MCF 10A (cell line): ENCODE measurements at regions not wholly inside any gene's neighbourhood (a gene's known extent, or its start where the extent isn't known, plus 50 kb on each side); places are given as distances from the start of the nearest gene placed in this dataset.
A peak's percentile ranks its signal among the peaks of the same experiment; 100 is the strongest.
"Not testable (repeated sequence)": the region's sequence is repeated elsewhere in the genome, so short reads cannot be mapped to it uniquely, and the experiment has no call there.

Experiments used
- BruUV-seq: library from RNA; stranded (reverse); fragments of 400-500 nt; replicated peaks from 2 replicates; lab custom pipeline; 2021; lab: Mats Ljungman, UMichigan
- CTCF ChIA-PET: fragments of 300-600 bp; sonication (Branson Sonifier 250); formaldehyde crosslinking; extraction: SDS; loops from one replicate; lab custom pipeline; 2021; ENCODE audit warnings: antibody characterized with exemption, inconsistent platforms; lab: Yijun Ruan, JAX
- POLR2A ChIA-PET: fragments of 300-600, 350-650 bp; sonication (Branson Sonifier 250); formaldehyde crosslinking; extraction: SDS; loops from one replicate; lab custom pipeline; 2020; ENCODE audit warnings: antibody characterized with exemption, inconsistent platforms; lab: Yijun Ruan, JAX
- DNase-seq: peaks from one replicate; pipeline ENCODE4 v3.0.0-alpha.2; 2018; ENCODE audit not compliant: unreplicated experiment
- H3K27ac Mint-ChIP-seq: one replicate; pipeline ENCODE4 v1.8.0; 2022; ENCODE audit warnings: mild to moderate bottlenecking, low read depth, mixed read lengths; ENCODE audit not compliant: unreplicated experiment
- H3K27me3 Mint-ChIP-seq: one replicate; pipeline ENCODE4 v1.8.0; 2022; ENCODE audit warnings: mixed read lengths; ENCODE audit not compliant: insufficient read depth, unreplicated experiment
- H3K36me3 Mint-ChIP-seq: one replicate; pipeline ENCODE4 v1.8.0; 2022; ENCODE audit warnings: mild to moderate bottlenecking, moderate library complexity, mixed read lengths; ENCODE audit not compliant: insufficient read depth, unreplicated experiment
- H3K4me1 Mint-ChIP-seq: one replicate; pipeline ENCODE4 v1.8.0; 2022; ENCODE audit warnings: mixed read lengths; ENCODE audit not compliant: insufficient read depth, unreplicated experiment
- H3K4me3 Mint-ChIP-seq: one replicate; pipeline ENCODE4 v1.8.0; 2022; ENCODE audit warnings: mild to moderate bottlenecking, moderate library complexity, mixed read lengths; ENCODE audit not compliant: unreplicated experiment
- H3K9me3 Mint-ChIP-seq: one replicate; pipeline ENCODE4 v1.8.0; 2022; ENCODE audit warnings: mixed read lengths; ENCODE audit not compliant: unreplicated experiment
- CTCF ChIP-seq: fragments of 200-600 bp; IDR thresholded peaks from one replicate; pipeline ENCODE4 v1.8.0; 2022; ENCODE audit warnings: antibody characterized with exemption, mild to moderate bottlenecking; ENCODE audit not compliant: unreplicated experiment
- intact Hi-C: fragments of 100-400 bp; cut with micrococcal nuclease; formaldehyde crosslinking; loops from 2 replicates; pipeline ENCODE4 v1.14.1; 2022

- Mint-ChIP-seq H3K27ac (no peak overlapping the region), H3K27me3 (no peaks in the 10 kb centered on the region), H3K36me3 (no peaks in the 10 kb centered on the region), H3K4me1 (no peaks in the 10 kb centered on the region), H3K9me3 (no peaks in the 10 kb centered on the region), H3K4me3 (no peak overlapping the region)
- POLR2A ChIA-PET: no interaction called here
- CTCF ChIA-PET: interaction anchor here (0.8 kb wide), 1 partner anchor 716 kb away, joined by 4 read pairs; no protein-coding TSS in a partner anchor
- no peak for DNase-seq
- intact Hi-C loops: no loop called here
- no peak for TF ChIP-seq CTCF
- no TSS peak for BruUV-seq
Observed at GRCh38 chr2:209181984-209182383, 241.9 kb upstream of the MAP2 start.

- intact Hi-C loops, CTCF ChIA-PET, H3K9me3 Mint-ChIP-seq, H3K4me3 Mint-ChIP-seq, H3K36me3 Mint-ChIP-seq, POLR2A ChIA-PET, H3K27ac Mint-ChIP-seq, DNase-seq, H3K27me3 Mint-ChIP-seq, BruUV-seq, H3K4me1 Mint-ChIP-seq: not testable (repeated sequence)
Observed at GRCh38 chr2:209186886-209187285, 237.0 kb upstream of the MAP2 start.

- no peak for DNase-seq
- Mint-ChIP-seq H3K27ac (no peak overlapping the region), H3K27me3 (no peaks in the 10 kb centered on the region), H3K4me3 (no peak overlapping the region), H3K9me3 (no peaks in the 10 kb centered on the region), H3K4me1 (peaks cover 10% of the 10 kb centered on the region), H3K36me3 (no peaks in the 10 kb centered on the region)
- no TSS peak for BruUV-seq
- ChIA-PET POLR2A (no interaction called here), CTCF (no interaction called here)
- intact Hi-C loops: no loop called here
- TF ChIP-seq CTCF: no peak
Observed at GRCh38 chr2:209189893-209190292, 234.0 kb upstream of the MAP2 start.

- ChIA-PET CTCF (interaction anchor here (0.6 to 1.7 kb wide), 4 partner anchors 15 to 1088 kb away, joined by 3 to 4 read pairs (median 4); no protein-coding TSS in a partner anchor), POLR2A (no interaction called here)
- DNase-seq: peak; percentile 11
- Mint-ChIP-seq H3K27ac (no peak overlapping the region), H3K4me3 (no peak overlapping the region), H3K4me1 (peaks cover 10% of the 10 kb centered on the region), H3K9me3 (no peaks in the 10 kb centered on the region), H3K27me3 (no peaks in the 10 kb centered on the region), H3K36me3 (no peaks in the 10 kb centered on the region)
- intact Hi-C loops: no loop called here
- no peak for TF ChIP-seq CTCF
- BruUV-seq: no TSS peak
Observed at GRCh38 chr2:209191139-209191538, 232.7 kb upstream of the MAP2 start.

GRCh38 chr2:209194717-209195116 is 229.1 kb upstream of the MAP2 start:
- Mint-ChIP-seq H3K4me3 (no peak overlapping the region), H3K27ac (no peak overlapping the region), H3K27me3 (no peaks in the 10 kb centered on the region), H3K9me3 (peaks cover 5% of the 10 kb centered on the region), H3K4me1 (peaks cover 5% of the 10 kb centered on the region), H3K36me3 (no peaks in the 10 kb centered on the region)
- POLR2A ChIA-PET: no interaction called here
- TF ChIP-seq CTCF: no peak
- CTCF ChIA-PET: interaction anchor here (0.7 kb wide), 1 partner anchor 10 kb away, joined by 3 read pairs; no protein-coding TSS in a partner anchor
- intact Hi-C loops: no loop called here
- DNase-seq: no peak
- no TSS peak for BruUV-seq
